Neutrophil (primary cell): ENCODE measurements at regions not wholly inside any gene's neighbourhood (a gene's known extent, or its start where the extent isn't known, plus 50 kb on each side); places are given as distances from the start of the nearest gene placed in this dataset.
"Not testable (repeated sequence)": the region's sequence is repeated elsewhere in the genome, so short reads cannot be mapped to it uniquely, and the experiment has no call there.

Source experiments
- H3K27ac ChIP-seq: fragments of 200-600 bp; sonication (generic); 2 replicates; pipeline ENCODE4 v1.5.1; 2016; ENCODE audit warnings: mild to moderate bottlenecking, moderate library complexity
- H3K27me3 ChIP-seq: fragments of 200-600 bp; sonication (generic); 2 replicates; pipeline ENCODE4 v1.6.0; 2016; ENCODE audit warnings: mild to moderate bottlenecking
- H3K36me3 ChIP-seq: fragments of 200-600 bp; sonication (generic); 2 replicates; pipeline ENCODE4 v1.5.1; 2017
- H3K4me1 ChIP-seq, 2 experiments: fragments of 200-600 bp in 1 of 2; sonication (generic) in 1 of 2; 1 replicate in 1 of 2; 2 replicates in 1 of 2; pipeline versions ENCODE4 v1.5.1 to v1.6.1; 2013 to 2016; ENCODE audit warnings: low read depth in 1 of 2, low read length in 1 of 2, mild to moderate bottlenecking in 1 of 2, moderate library complexity in 1 of 2; ENCODE audit not compliant: control insufficient read depth in 1 of 2, insufficient read depth in 1 of 2
- H3K4me3 ChIP-seq, 2 experiments: fragments of 200-600 bp in 1 of 2; sonication (generic) in 1 of 2; 1 replicate in 1 of 2; 2 replicates in 1 of 2; pipeline ENCODE4 v1.5.1; 2013 to 2016; ENCODE audit warnings: low read depth in 1 of 2, low read length in 1 of 2, mild to moderate bottlenecking in 1 of 2, moderate library complexity in 1 of 2
- H3K9me3 ChIP-seq: fragments of 200-600 bp; sonication (generic); 2 replicates; pipeline ENCODE4 v1.5.1; 2016
- TF ChIP-seq, protein P1 (sequence below): fragments of 200-600 bp; sonication (generic); IDR thresholded peaks from 2 replicates; pipeline ENCODE4 v1.5.1; 2016; ENCODE audit warnings: antibody characterized with exemption

DNA sequence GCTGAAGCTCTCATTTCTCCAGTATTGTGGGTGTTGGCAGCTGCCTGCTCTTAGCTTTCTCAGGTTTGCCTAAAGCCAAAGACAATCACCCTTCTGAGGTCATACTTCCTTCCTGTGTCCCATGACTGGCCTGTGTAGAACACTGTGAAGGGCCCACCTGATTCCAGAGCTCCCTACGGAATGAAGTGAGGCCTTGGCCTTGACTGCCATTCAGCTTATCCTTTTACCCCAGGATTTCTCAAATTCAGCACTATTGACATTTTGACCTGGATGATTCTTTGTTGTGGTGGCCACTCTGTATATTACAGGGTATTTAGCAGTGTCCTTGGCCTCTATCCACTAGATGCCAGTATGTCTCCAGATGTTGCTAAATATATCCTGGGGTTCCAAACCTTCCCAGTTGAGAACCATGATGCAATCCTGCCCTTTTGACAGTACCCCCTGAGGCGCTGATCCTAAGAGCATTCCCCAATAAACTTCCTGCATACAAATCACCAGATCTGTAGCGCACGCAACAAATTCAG, 112.3 kb upstream of the KRR1 start:
- TF ChIP-seq, protein P1, sequence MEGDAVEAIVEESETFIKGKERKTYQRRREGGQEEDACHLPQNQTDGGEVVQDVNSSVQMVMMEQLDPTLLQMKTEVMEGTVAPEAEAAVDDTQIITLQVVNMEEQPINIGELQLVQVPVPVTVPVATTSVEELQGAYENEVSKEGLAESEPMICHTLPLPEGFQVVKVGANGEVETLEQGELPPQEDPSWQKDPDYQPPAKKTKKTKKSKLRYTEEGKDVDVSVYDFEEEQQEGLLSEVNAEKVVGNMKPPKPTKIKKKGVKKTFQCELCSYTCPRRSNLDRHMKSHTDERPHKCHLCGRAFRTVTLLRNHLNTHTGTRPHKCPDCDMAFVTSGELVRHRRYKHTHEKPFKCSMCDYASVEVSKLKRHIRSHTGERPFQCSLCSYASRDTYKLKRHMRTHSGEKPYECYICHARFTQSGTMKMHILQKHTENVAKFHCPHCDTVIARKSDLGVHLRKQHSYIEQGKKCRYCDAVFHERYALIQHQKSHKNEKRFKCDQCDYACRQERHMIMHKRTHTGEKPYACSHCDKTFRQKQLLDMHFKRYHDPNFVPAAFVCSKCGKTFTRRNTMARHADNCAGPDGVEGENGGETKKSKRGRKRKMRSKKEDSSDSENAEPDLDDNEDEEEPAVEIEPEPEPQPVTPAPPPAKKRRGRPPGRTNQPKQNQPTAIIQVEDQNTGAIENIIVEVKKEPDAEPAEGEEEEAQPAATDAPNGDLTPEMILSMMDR: no peak
- H3K36me3 ChIP-seq: no peaks in the 10 kb centered on the region
- no peak overlapping the region for H3K4me3 ChIP-seq
- H3K27ac ChIP-seq: no peak overlapping the region
- no peaks in the 10 kb centered on the region for H3K9me3 ChIP-seq
- no peaks in the 10 kb centered on the region for H3K27me3 ChIP-seq
- no peaks in the 10 kb centered on the region for H3K4me1 ChIP-seq

DNA sequence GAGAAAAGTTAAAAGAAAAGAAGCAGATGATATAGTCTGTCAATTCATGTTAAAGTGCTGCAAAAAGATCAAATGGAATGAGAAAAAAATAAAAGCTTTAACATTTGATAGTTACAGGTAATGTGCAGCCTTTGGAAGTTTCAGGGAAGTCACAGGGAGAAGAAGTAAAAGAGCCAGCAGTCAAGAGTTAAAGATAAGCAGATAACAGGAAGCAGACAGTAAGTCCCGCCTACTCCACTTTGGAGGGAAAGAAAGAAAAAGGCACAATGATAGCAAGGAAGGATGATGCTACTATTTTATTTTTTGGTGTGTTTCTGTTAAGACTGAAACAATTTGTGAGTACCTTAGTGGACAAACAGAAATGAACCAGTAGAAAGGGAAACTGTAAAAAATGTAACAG, 111.1 kb upstream of the KRR1 start:
- no peaks in the 10 kb centered on the region for H3K27me3 ChIP-seq
- H3K36me3 ChIP-seq: no peaks in the 10 kb centered on the region
- no peak overlapping the region for H3K4me3 ChIP-seq
- no peaks in the 10 kb centered on the region for H3K4me1 ChIP-seq
- no peak overlapping the region for H3K27ac ChIP-seq
- TF ChIP-seq, protein P1: no peak
- H3K9me3 ChIP-seq: no peaks in the 10 kb centered on the region

DNA sequence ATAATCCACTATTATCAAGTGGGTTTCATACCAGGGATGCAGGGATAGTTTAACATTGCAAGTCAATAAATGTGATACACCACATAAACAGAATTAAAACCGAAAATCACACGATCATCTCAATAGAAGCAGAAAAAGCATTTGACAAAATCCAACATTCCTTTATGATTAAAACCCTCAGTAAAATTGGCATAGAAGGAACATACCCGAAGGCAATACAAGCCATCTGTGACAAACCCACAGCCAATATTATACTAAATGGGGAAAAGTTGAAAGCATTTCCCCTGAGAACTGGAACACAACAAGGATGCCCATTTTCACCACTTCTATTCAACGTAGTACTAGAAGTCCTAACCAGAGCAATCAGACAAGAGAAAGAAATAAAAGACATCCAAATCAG, 103.0 kb upstream of the KRR1 start:
- H3K36me3 ChIP-seq, H3K9me3 ChIP-seq, H3K4me1 ChIP-seq, H3K4me3 ChIP-seq, H3K27ac ChIP-seq, H3K27me3 ChIP-seq: not testable (repeated sequence)

DNA sequence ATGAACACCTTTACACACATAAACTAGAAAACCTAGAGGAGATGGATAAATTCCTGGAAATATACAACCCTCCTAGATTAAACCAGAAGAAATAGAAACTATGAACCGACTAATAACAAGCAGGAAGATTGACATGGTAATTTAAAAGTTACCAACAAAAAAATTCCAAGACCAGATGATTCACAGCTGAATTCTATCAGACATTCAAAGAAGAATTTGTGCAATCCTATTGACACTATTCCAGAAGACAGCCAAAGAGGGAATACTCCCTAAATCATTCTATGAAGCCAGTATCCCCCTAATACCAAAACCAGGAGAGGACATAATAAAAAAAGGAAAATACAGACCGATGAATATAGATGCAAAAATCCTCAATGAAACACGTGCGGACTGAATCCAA, 102.6 kb upstream of the KRR1 start:
- Histone ChIP-seq H3K9me3 (no peaks in the 10 kb centered on the region), H3K4me3 (no peak overlapping the region), H3K27ac (no peak overlapping the region), H3K4me1 (no peaks in the 10 kb centered on the region), H3K27me3 (no peaks in the 10 kb centered on the region), H3K36me3 (no peaks in the 10 kb centered on the region)
- TF ChIP-seq, protein P1: no peak

DNA sequence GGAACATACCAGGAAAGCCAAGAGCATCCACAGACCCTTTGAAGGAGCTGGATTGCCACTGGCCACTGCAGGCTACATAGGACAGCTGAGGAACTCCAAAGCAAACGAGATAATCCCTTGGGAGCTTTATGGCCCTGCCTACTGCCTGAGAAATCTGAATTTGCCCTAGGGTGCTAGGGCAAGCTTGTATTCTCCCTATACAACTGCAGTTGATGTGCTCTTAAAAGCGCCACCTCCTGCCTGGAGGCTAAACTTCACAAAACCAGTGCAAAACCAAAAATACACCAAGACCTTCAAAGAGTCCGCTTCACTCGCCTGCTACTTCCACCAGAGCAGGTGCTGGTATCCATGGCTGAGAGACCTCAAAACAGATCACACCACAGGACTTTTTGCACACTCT, 99.6 kb upstream of the KRR1 start:
- no peak overlapping the region for H3K27ac ChIP-seq
- H3K36me3 ChIP-seq: no peaks in the 10 kb centered on the region
- H3K4me3 ChIP-seq: no peak overlapping the region
- H3K27me3 ChIP-seq: no peaks in the 10 kb centered on the region
- H3K9me3 ChIP-seq: no peaks in the 10 kb centered on the region
- TF ChIP-seq, protein P1: no peak
- H3K4me1 ChIP-seq: no peaks in the 10 kb centered on the region

DNA sequence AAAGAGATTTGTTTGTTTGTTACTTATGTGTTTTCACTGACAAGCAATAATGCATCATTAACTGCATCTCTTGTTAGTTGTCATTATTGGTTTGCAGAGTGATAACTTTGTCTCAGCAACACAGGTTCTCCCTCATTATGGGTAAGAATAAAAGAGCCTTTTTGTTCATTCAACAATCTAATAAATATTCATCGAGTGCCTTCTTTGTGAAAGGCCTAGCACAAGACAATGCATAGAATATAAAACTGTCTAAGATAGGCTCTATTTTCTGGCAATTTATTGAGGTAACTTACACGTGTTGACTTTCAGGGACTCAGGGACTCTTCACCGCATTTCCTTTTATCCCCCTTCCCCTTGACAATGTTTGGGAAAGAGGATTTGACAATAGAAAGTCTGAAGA, 95.5 kb upstream of the KRR1 start:
- Histone ChIP-seq H3K9me3 (no peaks in the 10 kb centered on the region), H3K27me3 (no peaks in the 10 kb centered on the region), H3K4me1 (no peaks in the 10 kb centered on the region), H3K4me3 (no peak overlapping the region), H3K36me3 (no peaks in the 10 kb centered on the region), H3K27ac (no peak overlapping the region)
- TF ChIP-seq, protein P1: no peak
